ENCODE measurements at regions not wholly inside any gene's neighbourhood (a gene's known extent, or its start where the extent isn't known, plus 50 kb on each side); places are given as distances from the start of the nearest gene placed in this dataset.

DNA sequence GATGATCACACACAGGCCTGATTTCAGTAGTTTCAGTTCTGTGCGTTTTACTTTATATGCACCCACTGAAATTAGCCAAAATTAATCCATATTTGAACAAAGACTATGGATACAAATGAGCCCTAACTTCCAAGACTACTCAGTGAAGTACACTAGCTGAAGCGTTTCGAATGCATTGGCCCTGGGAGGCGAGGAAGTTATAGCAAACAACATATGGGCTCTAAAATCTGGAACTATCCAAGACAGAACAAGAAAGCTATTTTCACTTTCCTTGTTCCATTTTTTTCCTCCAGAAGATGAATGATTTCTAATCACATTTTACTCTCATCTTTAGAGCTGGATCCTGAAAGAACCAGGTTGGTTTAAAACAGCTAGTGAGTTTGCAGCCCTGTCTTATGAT is 399.4 kb upstream of the HNRNPA3 start:
- DNase-seq (ENCODE audit: low read depth, low spot score) = no peak

DNA sequence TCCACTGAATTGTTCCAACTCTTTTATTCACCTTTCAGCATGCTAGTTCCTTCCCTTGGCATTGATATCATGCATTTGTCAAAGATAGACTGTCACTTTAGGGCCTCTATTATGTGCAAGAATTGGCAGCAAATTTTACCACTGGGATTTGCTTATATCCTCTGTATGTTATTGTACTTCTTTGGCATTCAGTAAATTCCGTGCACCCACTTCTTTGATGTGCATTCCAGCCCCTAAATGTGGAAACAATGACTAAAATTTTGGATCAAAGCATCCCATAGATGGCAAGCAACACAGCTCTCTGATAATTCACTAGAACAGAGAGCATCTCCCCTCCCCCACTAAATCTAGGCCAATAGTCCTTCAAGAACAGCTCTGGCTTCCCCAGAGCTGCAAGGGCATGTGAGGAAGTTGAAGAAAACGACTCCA is 399.0 kb upstream of the HNRNPA3 start:
- DNase-seq (ENCODE audit: low read depth, low spot score) = peak; percentile 12

DNA sequence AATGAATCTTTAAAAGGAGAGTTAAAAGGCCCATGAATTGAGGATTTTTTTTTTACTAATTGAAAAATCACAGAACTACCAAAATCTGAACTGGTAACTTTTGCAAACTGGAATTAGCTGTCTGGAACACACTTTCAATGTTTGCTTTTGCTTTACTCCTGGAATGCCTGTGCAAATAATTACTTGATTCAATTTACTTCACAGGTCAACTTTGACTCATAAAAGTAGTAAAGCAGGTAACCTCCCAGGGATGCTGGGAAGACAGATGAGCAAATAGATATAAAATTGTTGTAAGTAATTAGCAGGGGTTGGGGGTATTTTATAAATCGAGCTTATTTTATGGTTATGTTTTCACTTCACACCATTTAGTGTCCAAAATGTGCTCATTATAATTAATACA is 398.3 kb upstream of the HNRNPA3 start:
- DNase-seq (ENCODE audit: low read depth, low spot score) = no peak

DNA sequence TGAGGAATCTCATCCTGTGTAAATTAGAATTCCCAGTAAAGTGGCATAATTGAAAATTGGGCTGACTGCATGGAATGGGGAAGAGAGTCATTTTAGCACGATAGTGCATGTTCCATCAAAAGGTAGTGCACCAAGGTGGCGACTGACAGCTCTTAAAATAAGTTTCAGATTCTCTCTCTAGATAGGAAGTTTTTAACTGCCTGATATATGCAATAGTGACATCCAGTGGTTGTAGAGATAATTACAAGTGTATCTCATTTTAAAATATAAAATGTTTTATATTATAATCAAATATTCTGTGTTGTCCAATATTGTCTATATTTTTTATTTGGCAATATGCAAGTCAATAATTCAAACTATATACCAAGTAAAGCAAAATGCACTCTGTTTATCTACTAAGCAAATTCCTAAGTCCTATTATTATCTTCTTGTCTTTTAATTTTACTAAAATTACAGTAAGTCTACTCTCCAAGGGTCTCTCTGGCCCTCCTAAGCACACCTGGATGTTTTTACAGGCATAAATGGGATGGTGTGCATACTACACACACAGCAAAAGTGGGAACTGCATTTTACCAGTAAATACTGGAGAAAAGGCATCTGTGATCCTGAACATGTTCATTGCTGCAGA is 397.7 kb upstream of the HNRNPA3 start:
- no peak for DNase-seq (ENCODE audit: low read depth, low spot score)

DNA sequence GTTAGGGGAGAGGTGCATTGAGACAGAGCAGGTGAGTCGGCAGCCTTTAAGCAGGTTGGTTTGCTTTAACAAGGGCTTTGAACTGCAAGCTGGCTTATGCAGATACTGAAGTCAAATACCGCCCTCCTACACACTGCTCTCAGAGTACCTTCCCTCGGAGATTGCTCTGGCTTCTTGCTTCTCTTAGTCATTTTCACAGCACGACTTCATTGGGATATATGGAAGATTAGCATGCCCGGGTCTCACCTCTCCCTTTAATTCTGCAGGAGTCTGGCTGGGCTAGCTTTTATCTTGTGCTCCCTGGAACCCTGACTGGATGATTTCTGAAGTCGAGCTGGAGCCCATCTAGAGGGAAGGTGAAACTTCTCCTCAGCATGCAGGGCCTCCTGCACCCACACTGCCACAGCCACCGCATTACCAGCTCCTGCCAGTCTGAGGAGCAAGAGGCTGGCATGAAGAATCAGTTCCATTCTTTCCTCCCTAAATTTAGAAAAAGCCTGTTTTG is 395.5 kb upstream of the HNRNPA3 start:
- DNase-seq (ENCODE audit: low read depth, low spot score) = peak; percentile 56

DNA sequence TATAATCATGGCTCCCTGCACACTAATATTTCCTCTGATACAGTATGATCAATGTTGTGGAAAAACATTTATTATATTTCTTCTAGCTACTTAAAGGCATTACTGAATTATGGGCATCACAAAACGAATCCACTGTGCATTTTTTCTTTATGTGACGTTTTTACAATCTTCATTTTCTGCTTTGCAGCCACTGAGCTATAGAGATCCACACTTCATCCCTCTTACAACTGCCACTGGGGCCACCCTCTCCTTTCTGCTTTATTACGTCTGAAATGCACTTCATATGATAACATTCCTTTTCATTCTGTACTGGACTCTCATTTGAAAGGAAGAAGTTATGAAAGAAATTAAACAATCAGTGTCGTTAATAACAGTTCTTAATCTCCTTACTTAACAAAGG is 394.5 kb upstream of the HNRNPA3 start:
- no peak for DNase-seq (ENCODE audit: low read depth, low spot score)

DNA sequence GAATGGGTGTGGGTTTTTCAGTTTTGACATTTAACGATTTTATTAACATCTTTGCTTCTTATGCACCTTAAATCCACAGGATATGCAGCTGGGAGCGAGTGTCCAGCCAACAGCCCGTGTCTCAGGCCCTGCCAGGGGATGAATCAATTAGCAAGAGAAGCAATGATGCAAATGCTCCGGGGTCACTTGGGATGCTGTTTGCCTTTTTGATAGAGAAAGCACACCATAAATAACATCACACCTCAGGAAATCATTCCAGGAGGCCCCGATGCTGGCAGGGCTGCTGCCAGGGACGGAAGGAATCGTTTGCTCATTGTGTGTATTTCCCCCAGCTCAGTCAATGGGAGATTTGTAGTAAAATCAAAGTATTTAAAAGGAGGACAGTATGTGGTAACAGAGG is 394.0 kb upstream of the HNRNPA3 start:
- DNase-seq (ENCODE audit: low read depth, low spot score) = no peak

DNA sequence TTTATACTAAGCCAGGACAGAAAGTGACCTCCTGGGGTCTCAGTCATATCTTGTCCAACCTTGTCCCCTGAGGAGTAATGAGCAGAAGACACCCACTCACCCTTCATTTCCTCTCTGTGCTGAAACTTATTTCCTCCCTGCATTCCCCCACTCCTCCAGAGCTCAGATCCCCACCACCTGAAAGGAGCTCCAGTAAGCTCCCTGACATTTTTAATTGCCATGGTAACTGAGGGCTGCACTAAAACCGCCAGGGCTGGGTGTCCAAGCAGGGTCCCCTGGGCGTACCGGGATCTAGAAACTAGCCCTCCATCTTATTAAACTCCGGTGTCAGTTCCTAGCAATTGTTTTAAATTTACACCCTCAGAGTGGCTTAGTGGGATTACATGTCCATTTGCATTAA is 393.3 kb upstream of the HNRNPA3 start:
- DNase-seq (ENCODE audit: low read depth, low spot score) = no peak

DNA sequence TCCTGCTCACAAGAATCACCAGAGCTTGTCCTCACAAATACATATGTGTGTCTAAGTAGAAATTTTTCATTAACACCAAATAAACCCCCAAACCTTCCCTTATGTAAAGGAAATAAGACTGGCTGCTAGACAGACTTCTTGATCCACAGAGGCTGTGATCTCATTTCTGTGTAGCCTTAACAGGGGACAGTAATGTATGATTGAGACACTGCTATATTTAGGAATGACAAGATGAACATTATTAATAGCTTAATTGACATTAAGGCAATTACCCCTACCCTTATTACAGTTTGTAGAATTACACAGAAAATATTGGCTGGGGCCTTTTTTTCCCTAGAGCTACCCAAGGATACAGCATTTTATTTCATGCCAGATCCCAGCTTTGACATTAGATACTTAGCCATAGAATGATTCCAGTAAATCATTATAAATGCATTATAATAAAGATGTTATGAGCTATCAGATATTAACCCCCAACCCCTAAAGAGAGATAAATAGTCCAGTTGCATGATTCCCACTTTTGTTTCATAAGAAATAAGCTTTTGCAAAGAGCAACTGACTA is 392.1 kb upstream of the HNRNPA3 start:
- no peak for DNase-seq (ENCODE audit: low read depth, low spot score)

DNA sequence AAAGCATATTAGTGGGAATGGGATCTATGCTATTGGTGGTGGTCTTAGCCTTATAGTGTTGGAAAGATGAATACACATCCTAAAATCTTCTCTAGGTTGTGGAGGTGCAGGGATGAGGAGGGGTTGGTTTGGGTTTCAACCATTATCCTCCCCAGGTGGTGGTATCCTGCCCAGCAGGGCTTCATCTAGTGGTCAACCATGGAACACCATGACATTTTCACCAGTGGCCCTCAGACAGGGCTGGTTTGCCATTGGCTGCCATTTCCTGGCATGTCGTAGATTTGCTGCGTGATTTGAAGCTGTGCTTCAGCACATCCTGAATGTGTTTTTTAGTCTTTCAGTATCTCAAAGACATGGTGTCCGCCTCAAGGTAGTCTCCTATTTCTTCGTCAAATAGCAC is 391.2 kb upstream of the HNRNPA3 start:
- no peak for DNase-seq (ENCODE audit: low read depth, low spot score)

DNA sequence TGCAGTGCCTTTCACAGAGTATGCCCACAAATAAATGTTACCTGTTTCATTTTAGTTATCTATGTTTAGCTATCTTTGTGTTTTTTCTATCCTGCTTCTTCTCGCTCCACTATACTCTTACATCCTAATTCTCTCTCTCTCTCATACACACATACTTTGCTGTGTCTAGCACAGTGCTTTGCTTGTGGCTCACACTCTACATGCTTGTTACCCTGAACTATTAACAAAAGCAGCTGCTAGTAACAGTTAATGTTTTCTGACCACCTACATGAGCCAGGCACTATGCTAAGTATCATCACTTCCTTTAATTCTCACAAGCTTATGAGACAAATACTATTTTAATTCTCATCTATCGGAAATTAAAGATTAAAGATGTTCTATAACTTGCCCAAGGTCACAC is 390.5 kb upstream of the HNRNPA3 start:
- DNase-seq (ENCODE audit: low read depth, low spot score) = no peak

DNA sequence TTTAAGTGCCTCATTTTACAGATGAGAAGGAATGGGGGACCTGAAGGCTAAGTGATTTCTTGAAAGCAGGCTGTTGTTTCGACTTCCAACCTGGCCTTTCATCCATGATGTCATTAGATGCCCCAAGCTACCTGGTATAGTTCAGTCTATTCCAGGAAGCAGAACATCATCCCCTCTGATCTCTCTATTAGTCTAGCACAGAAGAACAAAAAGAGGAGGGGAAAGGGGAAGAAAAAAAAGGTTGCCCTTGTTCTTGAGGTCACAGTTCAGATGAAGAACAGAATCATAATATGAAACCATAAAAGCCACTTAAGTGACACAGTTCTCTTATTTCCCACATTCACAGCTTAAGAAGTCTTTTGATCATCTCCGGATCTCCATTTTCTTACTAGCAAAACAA is 386.2 kb upstream of the HNRNPA3 start:
- no peak for DNase-seq (ENCODE audit: low read depth, low spot score)

DNA sequence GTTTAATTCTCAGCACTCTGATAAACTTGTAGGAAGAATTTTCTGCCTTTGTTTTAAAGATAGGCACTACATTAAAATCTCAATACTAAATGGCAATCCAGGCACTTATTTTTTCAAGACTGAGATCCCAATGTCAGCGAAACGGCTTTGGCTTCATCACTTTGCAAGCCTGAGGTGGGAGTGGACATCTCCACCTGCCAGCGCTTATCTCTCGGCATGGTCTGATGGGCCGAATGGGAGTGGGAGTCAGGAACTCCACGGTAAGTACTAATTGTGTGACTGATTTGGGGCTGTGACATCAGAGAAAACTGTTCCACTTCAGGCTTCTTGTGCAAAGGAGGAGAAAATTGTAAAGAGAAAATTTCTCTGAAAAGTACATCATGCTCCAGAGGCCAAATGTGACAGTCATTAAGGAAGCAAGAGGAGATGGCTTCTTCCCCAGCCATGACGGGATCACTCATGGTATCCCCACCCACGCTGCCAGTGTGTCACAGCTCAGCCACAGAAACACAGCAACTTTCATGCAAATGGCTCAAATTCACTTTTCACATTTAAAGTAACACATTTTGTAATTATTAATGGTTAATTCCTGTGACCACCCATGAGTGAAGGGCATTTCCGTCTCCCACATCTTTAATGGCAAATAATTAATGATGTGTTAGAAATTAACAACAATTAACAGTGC is 385.5 kb upstream of the HNRNPA3 start:
- DNase-seq (ENCODE audit: low read depth, low spot score) = no peak

DNA sequence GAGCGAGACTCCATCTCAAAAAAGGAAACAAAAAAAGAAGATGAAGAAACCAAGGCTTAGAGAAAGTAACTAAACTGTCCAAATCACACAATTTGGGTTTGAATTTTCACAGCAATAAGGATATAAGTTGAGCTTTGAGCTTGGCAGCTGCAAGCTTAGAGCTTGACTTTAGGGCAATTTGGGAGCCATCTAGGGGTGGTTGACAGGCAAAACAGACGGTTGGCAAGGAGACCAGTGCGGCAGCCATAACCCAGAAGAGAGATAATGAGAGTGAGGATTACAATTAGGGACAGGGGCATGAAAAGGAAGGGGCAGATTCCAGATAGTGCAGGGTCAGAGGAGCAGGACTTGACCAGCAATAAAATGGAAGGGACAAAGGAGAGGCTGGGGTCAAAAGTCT is 382.2 kb upstream of the HNRNPA3 start:
- DNase-seq (ENCODE audit: low read depth, low spot score) = no peak

DNA sequence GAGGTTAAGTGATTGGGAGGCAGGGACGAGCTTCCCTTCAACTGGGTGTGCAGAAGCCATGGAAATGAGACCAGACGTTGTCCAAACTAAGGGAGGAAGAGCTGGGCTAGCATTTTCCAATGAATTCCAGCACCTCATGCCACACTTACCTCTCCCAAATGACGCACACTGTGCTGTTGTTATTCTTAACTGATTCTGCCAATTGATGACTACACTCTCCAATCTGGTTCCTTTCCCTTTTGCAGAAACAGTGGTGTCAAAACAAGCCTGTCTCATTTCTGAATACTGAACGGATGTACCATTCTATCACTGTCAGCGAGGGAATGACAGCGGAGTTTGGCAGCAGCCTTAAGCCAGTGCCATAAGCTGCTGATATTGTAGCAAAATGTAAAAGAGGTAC is 380.5 kb upstream of the HNRNPA3 start:
- DNase-seq (ENCODE audit: low read depth, low spot score) = no peak

DNA sequence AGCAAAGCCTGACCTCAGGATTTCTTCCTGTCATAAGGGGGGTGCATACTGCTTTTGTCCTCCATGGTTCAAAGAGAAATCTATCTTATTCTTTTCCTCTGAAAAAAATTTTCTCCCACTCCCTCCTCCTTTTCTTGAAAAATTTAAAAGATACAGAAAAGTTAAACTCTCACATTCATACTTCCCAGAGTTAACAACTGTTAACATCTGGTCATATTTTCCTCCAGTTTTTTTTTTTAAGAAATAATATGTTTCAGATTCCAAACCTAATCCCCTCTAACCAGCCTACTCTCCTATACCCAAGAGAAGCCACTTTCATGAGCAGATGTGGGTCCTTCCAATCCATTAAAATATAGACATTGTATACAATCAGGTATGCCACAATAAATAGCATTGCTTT is 378.9 kb upstream of the HNRNPA3 start:
- no peak for DNase-seq (ENCODE audit: low read depth, low spot score)

DNA sequence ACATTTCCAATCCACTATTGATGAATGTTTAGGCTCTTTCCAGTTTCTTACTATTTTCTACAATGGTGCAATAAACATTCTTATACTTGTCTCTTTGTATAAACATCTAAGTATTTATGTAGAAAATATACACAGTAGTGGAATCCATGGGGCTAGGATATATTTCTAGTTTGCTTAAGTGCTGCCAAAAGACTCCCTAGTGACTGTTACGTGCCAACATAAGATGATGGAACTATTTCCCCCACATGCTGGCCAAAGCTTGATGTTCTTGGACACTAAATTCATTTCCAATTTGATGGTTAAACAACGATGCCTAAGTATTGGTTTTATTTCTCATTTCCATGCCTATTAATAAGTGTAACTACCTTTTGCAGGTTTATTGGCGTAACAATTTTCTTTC is 378.4 kb upstream of the HNRNPA3 start:
- DNase-seq (ENCODE audit: low read depth, low spot score) = no peak

DNA sequence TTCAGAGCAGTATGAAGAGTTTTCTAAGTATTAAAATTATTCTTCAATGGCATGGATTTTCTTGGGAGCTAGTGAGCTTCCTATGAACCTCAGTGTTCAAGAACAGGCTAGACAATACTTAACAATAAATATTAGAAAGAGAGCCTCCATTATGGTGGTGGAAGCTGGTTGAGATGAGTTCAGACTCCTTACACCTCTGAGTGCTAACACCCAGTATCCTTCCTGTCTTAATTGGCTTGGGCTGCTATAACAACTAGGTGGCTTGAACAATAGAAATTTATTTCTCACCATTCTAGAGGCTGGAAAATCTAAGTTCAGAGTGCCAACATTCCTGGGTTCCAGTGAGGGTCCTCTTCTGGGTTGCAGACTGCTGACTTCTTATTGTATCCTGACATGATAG is 369.4 kb upstream of the HNRNPA3 start:
- no peak for DNase-seq (ENCODE audit: low read depth, low spot score)

DNA sequence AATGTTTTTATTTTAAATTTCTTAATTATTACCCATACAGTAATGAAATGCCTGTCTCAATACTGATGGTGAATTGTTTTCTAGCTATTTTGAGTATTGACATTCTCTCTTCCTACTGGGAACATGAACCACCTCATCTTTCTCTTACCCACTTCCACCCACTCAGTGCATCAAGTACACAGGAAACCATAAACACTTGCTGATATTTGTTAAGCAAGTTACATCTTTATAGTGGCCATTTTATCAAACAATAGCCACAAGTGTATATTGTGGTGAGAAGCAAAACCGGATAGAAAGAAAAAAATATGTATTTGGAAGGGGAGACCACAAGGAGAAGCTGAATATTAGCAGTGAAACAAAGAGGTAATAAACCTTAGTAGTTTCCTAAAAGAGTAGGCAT is 368.1 kb upstream of the HNRNPA3 start:
- DNase-seq (ENCODE audit: low read depth, low spot score) = no peak

DNA sequence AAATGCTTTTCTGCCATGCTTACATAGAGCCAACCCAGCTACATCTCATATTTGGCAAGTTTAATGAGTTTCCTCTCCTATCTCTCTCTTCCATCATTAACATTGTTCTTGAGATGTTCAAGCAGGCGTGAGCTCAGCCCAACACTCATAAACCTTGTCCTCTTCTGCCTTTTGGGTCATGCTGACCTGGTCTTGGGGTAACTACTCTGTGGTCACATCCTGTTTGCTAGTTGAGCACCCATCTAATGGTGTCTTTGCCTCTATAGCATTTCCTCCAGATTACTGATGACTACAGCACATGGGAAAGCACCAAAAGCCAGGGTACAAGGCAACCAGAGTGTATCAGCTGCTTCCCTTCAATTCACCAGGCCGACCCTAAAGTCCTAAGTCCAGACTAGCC is 366.9 kb upstream of the HNRNPA3 start:
- no peak for DNase-seq (ENCODE audit: low read depth, low spot score)

DNA sequence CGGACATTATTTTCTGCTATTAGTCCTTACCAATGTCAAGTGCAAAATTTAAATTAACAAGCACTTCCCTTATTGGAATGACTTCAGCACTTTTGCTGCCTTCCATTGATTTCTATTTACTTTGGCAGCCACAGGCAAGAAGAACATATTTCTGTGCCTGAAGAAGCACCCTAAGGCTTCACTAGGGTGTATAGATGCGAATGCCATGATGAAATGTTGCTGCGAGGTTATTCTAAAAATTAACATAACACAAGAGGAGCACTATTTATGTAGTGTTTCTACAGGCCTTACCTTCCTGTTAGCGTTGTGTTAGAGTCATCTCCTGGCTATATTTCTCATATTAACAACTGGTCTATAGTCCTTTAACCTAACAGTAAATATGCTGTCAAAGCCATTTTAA is 365.0 kb upstream of the HNRNPA3 start:
- no peak for DNase-seq (ENCODE audit: low read depth, low spot score)

DNA sequence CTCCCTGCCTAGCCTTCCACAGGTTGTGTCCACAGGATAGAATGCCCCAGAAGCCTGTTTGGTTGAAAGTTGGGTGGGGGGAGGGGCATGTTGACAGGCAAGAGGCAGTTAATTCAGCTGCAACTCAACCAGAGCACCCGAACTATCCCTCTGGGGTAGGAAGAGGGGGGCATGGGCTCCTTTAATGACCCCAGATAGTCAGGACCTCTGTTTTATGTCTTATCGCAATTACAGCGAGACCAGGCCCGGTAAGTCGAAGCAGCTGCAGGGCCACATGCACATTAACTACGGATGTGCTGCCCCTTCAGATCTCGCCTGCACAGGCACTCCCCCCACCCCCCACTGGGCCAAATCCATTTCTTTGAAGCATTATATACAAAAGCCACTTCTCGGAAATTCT is 363.8 kb upstream of the HNRNPA3 start:
- no peak for DNase-seq (ENCODE audit: low read depth, low spot score)

DNA sequence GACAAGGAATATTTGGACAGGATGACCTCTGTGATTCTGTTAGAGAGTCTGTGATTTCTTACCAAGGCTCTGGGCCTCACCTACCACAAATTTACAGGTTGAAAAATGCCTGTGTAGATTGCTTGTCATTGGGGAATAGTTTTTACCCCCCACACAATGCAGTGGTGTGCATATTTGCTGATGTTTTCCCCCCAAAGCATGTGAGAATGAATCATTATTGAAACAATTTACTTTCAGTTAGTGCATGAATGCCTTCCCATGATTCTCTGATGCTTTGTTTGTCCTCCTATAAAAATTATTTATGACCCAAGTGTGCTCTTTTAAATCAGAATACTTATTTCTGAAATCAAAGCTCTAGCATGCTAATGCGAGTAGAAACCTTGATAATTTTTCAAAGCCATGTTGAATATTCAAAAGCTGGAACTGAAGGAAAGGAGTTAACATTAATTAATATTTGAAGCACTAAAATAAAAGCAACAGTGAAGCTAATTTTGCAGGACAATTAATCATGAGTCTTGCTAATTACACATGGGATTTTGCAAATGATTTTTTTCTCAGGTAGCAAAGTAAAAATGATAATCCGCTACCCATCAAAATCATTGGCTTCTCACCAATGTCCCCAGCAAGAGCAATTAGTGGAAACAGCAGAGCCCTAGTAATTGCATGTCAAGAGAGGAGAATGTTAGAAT is 361.2 kb upstream of the HNRNPA3 start:
- DNase-seq (ENCODE audit: low read depth, low spot score) = no peak

All from iPS DF 19.7 (cell line).